GM23338 (cell line): ENCODE measurements at regions not wholly inside any gene's neighbourhood (a gene's known extent, or its start where the extent isn't known, plus 50 kb on each side); places are given as distances from the start of the nearest gene placed in this dataset.

ENCODE experiments used
- ATAC-seq: fragments of 200-7000 bp; cut with Tn5 transposase; 3 replicates; pipeline ENCODE4 v1.9.1; 2020
- DNase-seq: peaks from one replicate; pipeline ENCODE4 v3.0.0-alpha.2; 2015; ENCODE audit warnings: low spot score
- H2AFZ ChIP-seq: fragments of 200-600 bp; sonication (generic); 2 replicates; pipeline ENCODE4 v1.8.0; 2016; ENCODE audit warnings: antibody characterized with exemption, mild to moderate bottlenecking, moderate library complexity
- H3F3A ChIP-seq: fragments of 200-600 bp; sonication (generic); replicated peaks from 2 replicates; pipeline ENCODE4 v1.8.0; 2017; ENCODE audit warnings: antibody characterized with exemption, mixed run types, low read depth
- H3K27ac ChIP-seq: fragments of 200-600 bp; sonication (generic); 2 replicates; pipeline ENCODE4 v1.6.1; 2016; ENCODE audit warnings: low read depth
- H3K27me3 ChIP-seq: fragments of 200-600 bp; sonication (generic); 2 replicates; pipeline ENCODE4 v1.8.0; 2016; ENCODE audit warnings: mild to moderate bottlenecking, mixed run types, moderate library complexity; ENCODE audit not compliant: insufficient read depth
- H3K36me3 ChIP-seq: fragments of 200-600 bp; sonication (generic); 2 replicates; pipeline ENCODE4 v1.8.0; 2016; ENCODE audit warnings: mild to moderate bottlenecking; ENCODE audit not compliant: insufficient read depth
- H3K4me1 ChIP-seq: fragments of 200-600 bp; sonication (generic); 2 replicates; pipeline ENCODE4 v1.8.0; 2016; ENCODE audit warnings: mild to moderate bottlenecking, moderate library complexity; ENCODE audit not compliant: insufficient read depth
- H3K4me2 ChIP-seq: fragments of 200-600 bp; sonication (generic); 2 replicates; pipeline ENCODE4 v1.7.1; 2017; ENCODE audit warnings: mixed run types
- H3K4me3 ChIP-seq: fragments of 200-600 bp; sonication (generic); 2 replicates; pipeline ENCODE4 v1.6.1; 2016; ENCODE audit warnings: mixed run types
- H3K79me2 ChIP-seq: fragments of 200-600 bp; sonication (generic); replicated peaks from 2 replicates; pipeline ENCODE4 v1.8.0; 2017; ENCODE audit warnings: mild to moderate bottlenecking; ENCODE audit not compliant: insufficient read depth
- H3K9me2 ChIP-seq: fragments of 200-600 bp; sonication (generic); 2 replicates; pipeline ENCODE4 v1.8.0; 2017; ENCODE audit not compliant: insufficient read depth
- H4K20me1 ChIP-seq: fragments of 200-600 bp; sonication (generic); replicated peaks from 2 replicates; pipeline ENCODE4 v1.8.0; 2017; ENCODE audit warnings: mild to moderate bottlenecking; ENCODE audit not compliant: insufficient read depth
- H3K27ac Mint-ChIP-seq: 2 replicates; pipeline ENCODE4 v1.8.0; 2020; ENCODE audit warnings: inconsistent platforms, mild to moderate bottlenecking, moderate library complexity, mixed read lengths
- H3K27me3 Mint-ChIP-seq: 3 replicates; pipeline ENCODE4 v1.8.0; 2022; ENCODE audit warnings: low read depth, mild to moderate bottlenecking, moderate library complexity, mixed read lengths, inconsistent platforms; ENCODE audit not compliant: insufficient read depth, poor library complexity
- H3K36me3 Mint-ChIP-seq: 3 replicates; pipeline ENCODE4 v1.8.0; 2021; ENCODE audit warnings: low read depth, mild to moderate bottlenecking, inconsistent platforms, moderate library complexity, mixed read lengths
- H3K4me1 Mint-ChIP-seq: 3 replicates; pipeline ENCODE4 v1.8.0; 2020; ENCODE audit warnings: mild to moderate bottlenecking, inconsistent platforms, mixed read lengths
- H3K4me3 Mint-ChIP-seq: 3 replicates; pipeline ENCODE4 v1.8.0; 2021; ENCODE audit warnings: moderate library complexity, mild to moderate bottlenecking, inconsistent platforms, mixed read lengths
- H3K9me3 Mint-ChIP-seq: 3 replicates; pipeline ENCODE4 v1.8.0; 2020; ENCODE audit warnings: moderate library complexity, mild to moderate bottlenecking, inconsistent platforms, mixed read lengths
- CREB1 ChIP-seq: fragments of 250-450 bp; sonication (Bioruptor Pico); IDR thresholded peaks from 2 replicates; pipeline ENCODE4 v1.5.0; 2020; ENCODE audit warnings: low read depth, mild to moderate bottlenecking, moderate library complexity
- CTCF ChIP-seq, 2 experiments: fragments of 200-600 bp in 1 of 2; sonication (generic) in 1 of 2; conservative IDR thresholded peaks; 2 replicates each; pipeline versions ENCODE4 v1.5.1 to v1.6.1; 2016 to 2017; ENCODE audit warnings: antibody characterized with exemption in 2 of 2, low read depth in 2 of 2, mild to moderate bottlenecking in 2 of 2, moderate library complexity in 1 of 2
- ETS1 ChIP-seq: IDR thresholded peaks from 2 replicates; pipeline ENCODE4 v1.6.1; 2016; ENCODE audit warnings: antibody characterized with exemption
- EZH2 ChIP-seq: fragments of 200-600 bp; sonication (generic); IDR thresholded peaks from one replicate; pipeline ENCODE4 v1.8.0; 2017; ENCODE audit warnings: antibody characterized with exemption, mild to moderate bottlenecking, low read depth; ENCODE audit not compliant: unreplicated experiment
- EZH2phosphoT487 ChIP-seq: fragments of 200-600 bp; sonication (generic); IDR thresholded peaks from one replicate; pipeline ENCODE4 v1.8.1; 2018; ENCODE audit warnings: antibody characterized with exemption; ENCODE audit not compliant: unreplicated experiment
- JUNB ChIP-seq: IDR thresholded peaks from one replicate; pipeline ENCODE4 v1.6.1; 2016; ENCODE audit warnings: antibody characterized with exemption; ENCODE audit not compliant: unreplicated experiment
- NANOG ChIP-seq: IDR thresholded peaks from 2 replicates; pipeline ENCODE4 v1.6.1; 2016; ENCODE audit warnings: antibody characterized with exemption, borderline replicate concordance
- POLR2AphosphoS5 ChIP-seq: IDR thresholded peaks from 2 replicates; pipeline ENCODE4 v1.6.1; 2016; ENCODE audit warnings: antibody characterized with exemption, low read depth
- ZNF331 ChIP-seq: fragments of 250-450 bp; sonication (Bioruptor Pico); IDR thresholded peaks from 2 replicates; pipeline ENCODE4 v1.5.0; 2020; ENCODE audit warnings: low read depth, mild to moderate bottlenecking, moderate library complexity
- ZNF462 ChIP-seq: fragments of 250-450 bp; sonication (Bioruptor Pico); IDR thresholded peaks from 2 replicates; pipeline ENCODE4 v1.5.0; 2020; ENCODE audit warnings: mild to moderate bottlenecking, moderate library complexity

GRCh38 chr1:4585705-4586104 is 68.7 kb upstream of the AJAP1 start:
- H3K27ac ChIP-seq: no peak overlapping the region
- H3K27ac Mint-ChIP-seq: no peak overlapping the region
- peaks cover 3% of the 10 kb centered on the region for H3K27me3 Mint-ChIP-seq
- H3K9me2 ChIP-seq: no peaks in the 10 kb centered on the region
- peaks cover 3% of the 10 kb centered on the region; the same call in 1 of the 3 replicates for H3K36me3 Mint-ChIP-seq
- ATAC-seq: no peak
- H3K4me1 ChIP-seq: no peaks in the 10 kb centered on the region
- H3K27me3 ChIP-seq: no peaks in the 10 kb centered on the region
- peaks cover 26% of the 10 kb centered on the region for H3K9me3 Mint-ChIP-seq
- H4K20me1 ChIP-seq: no peaks in the 10 kb centered on the region
- H3K4me2 ChIP-seq: no peak overlapping the region
- no peak overlapping the region for H3K4me3 Mint-ChIP-seq
- no peaks in the 10 kb centered on the region for H3K79me2 ChIP-seq
- TF ChIP-seq JUNB (no peak), CREB1 (CRISPR knock-in tag) (no peak), ZNF462 (CRISPR knock-in tag) (no peak), EZH2 (no peak)
- H3F3A ChIP-seq: no peaks in the 10 kb centered on the region
- H2AFZ ChIP-seq: no peak overlapping the region
- no peak overlapping the region for H3K4me3 ChIP-seq
- DNase-seq: no peak
- peaks cover 6% of the 10 kb centered on the region; the same call in 1 of the 2 replicates for H3K36me3 ChIP-seq
- H3K4me1 Mint-ChIP-seq: no peaks in the 10 kb centered on the region

GRCh38 chr1:4586611-4587160 is 67.7 kb upstream of the AJAP1 start:
- no peaks in the 10 kb centered on the region for H3K9me2 ChIP-seq
- ATAC-seq: no peak
- H3F3A ChIP-seq: no peaks in the 10 kb centered on the region
- H3K4me1 ChIP-seq: no peaks in the 10 kb centered on the region
- no peak overlapping the region for H3K27ac ChIP-seq
- H2AFZ ChIP-seq: no peak overlapping the region
- no peaks in the 10 kb centered on the region for H4K20me1 ChIP-seq
- Mint-ChIP-seq H3K9me3 (peaks cover 17% of the 10 kb centered on the region), H3K27me3 (peaks cover 3% of the 10 kb centered on the region), H3K4me1 (no peaks in the 10 kb centered on the region), H3K4me3 (no peak overlapping the region), H3K27ac (no peak overlapping the region), H3K36me3 (no peaks in the 10 kb centered on the region; the same call in 2 of the 3 replicates)
- no peaks in the 10 kb centered on the region for H3K27me3 ChIP-seq
- no peak overlapping the region for H3K4me2 ChIP-seq
- no peak for DNase-seq
- no peaks in the 10 kb centered on the region for H3K79me2 ChIP-seq
- no peak overlapping the region for H3K4me3 ChIP-seq
- H3K36me3 ChIP-seq: no peaks in the 10 kb centered on the region
- no peak for TF ChIP-seq NANOG
- TF ChIP-seq ETS1: no peak
- TF ChIP-seq CREB1 (CRISPR knock-in tag): no peak
- no peak for TF ChIP-seq CTCF (conservative IDR thresholded peaks at IDR 0.05; ENCODE audit: low read depth in 2 of 2)
- no peak for TF ChIP-seq ZNF331 (CRISPR knock-in tag)
- TF ChIP-seq EZH2phosphoT487: no peak
- TF ChIP-seq POLR2AphosphoS5: no peak
